ENCODE measurements at regions not wholly inside any gene's neighbourhood (a gene's known extent, or its start where the extent isn't known, plus 50 kb on each side); places are given as distances from the start of the nearest gene placed in this dataset.

DNA sequence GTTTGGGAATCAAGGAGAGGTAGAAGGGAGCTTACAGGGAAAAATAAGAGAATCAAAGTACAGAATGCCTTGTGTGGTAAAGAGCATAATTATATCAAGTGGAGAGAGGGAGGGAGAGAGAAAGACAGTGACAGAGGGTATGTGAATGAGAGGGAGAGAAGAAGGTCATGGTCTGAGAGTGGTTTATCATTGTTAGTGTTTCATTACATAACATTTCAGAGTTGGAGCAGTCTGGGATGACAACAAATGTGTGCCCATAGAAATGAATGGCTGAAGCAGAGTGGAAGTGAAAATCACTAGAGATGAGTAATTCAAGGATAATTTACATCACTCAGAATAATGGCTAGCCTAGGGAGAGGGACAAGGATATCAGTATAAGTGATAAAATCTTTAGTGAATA lies 799.2 kb downstream of the TLE1 start:
- intact Hi-C loops (cut with micrococcal nuclease) (no loop called here), dilution Hi-C loops (cut with MboI; ENCODE audit: extremely low pct_ligation_motif_present, low sequenced_read_pairs) (no loop called here)
- Histone ChIP-seq H3K27me3 (ENCODE audit: control insufficient read depth in 2 of 2, insufficient read depth in 2 of 2, low read length in 2 of 2) (no peaks in the 10 kb centered on the region), H3K36me3 (ENCODE audit: control insufficient read depth in 2 of 2, extremely low read depth in 1 of 2, insufficient read depth in 2 of 2, low read length in 2 of 2) (no peaks in the 10 kb centered on the region), H3K4me3 (replicated peaks in 1 of 3; ENCODE audit: insufficient read depth in 1 of 3, low read depth in 1 of 3, low read length in 3 of 3) (no peak overlapping the region), H3K4me1 (ENCODE audit: control insufficient read depth, extremely low read depth, insufficient read depth, low read length) (no peaks in the 10 kb centered on the region), H4K20me1 (replicated peaks; ENCODE audit: control insufficient read depth, extremely low read depth, insufficient read depth, low read length) (no peaks in the 10 kb centered on the region), H3K9me3 (replicated peaks; ENCODE audit: control insufficient read depth, insufficient read depth, low read length) (no peaks in the 10 kb centered on the region), H3K79me2 (ENCODE audit: control insufficient read depth, insufficient read depth, low read length) (no peaks in the 10 kb centered on the region), H3K27ac (ENCODE audit: insufficient read depth, low read depth, low read length) (no peak overlapping the region), H3K9ac (replicated peaks; ENCODE audit: extremely low read depth, insufficient read depth, low read length) (no peak overlapping the region), H3K9me1 (replicated peaks; ENCODE audit: control insufficient read depth, extremely low read depth, insufficient read depth, low read length) (no peaks in the 10 kb centered on the region), H2AFZ (ENCODE audit: low read depth, low read length) (no peak overlapping the region), H3K4me2 (ENCODE audit: insufficient read depth, low read length) (no peak overlapping the region)
- POLR2A ChIA-PET, result no interaction called here
- no TSS peak for BruUV-seq (replicated peaks)
- FAIRE-seq, result no peak
- DNase-seq (ENCODE audit: low read depth, low spot score), result no peak
- CTCF ChIA-PET, result no interaction called here
- no peak for TF ChIP-seq JUN (IDR thresholded peaks at IDR 0.05; ENCODE audit: borderline replicate concordance, insufficient read depth, insufficient read length, low read depth)
- TF ChIP-seq, protein P1, sequence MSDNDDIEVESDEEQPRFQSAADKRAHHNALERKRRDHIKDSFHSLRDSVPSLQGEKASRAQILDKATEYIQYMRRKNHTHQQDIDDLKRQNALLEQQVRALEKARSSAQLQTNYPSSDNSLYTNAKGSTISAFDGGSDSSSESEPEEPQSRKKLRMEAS (IDR thresholded peaks at IDR 0.05; ENCODE audit: insufficient read depth, insufficient read length), result no peak
- TF ChIP-seq, protein P2, sequence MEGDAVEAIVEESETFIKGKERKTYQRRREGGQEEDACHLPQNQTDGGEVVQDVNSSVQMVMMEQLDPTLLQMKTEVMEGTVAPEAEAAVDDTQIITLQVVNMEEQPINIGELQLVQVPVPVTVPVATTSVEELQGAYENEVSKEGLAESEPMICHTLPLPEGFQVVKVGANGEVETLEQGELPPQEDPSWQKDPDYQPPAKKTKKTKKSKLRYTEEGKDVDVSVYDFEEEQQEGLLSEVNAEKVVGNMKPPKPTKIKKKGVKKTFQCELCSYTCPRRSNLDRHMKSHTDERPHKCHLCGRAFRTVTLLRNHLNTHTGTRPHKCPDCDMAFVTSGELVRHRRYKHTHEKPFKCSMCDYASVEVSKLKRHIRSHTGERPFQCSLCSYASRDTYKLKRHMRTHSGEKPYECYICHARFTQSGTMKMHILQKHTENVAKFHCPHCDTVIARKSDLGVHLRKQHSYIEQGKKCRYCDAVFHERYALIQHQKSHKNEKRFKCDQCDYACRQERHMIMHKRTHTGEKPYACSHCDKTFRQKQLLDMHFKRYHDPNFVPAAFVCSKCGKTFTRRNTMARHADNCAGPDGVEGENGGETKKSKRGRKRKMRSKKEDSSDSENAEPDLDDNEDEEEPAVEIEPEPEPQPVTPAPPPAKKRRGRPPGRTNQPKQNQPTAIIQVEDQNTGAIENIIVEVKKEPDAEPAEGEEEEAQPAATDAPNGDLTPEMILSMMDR (IDR thresholded peaks at IDR 0.05; ENCODE audit: extremely low read depth in 1 of 2, insufficient read depth in 1 of 2, low read depth in 1 of 2, low read length in 2 of 2), result no peak
- no peak for TF ChIP-seq GATA2 (IDR thresholded peaks at IDR 0.05; ENCODE audit: insufficient read depth, insufficient read length, low read depth, low read length)
- TF ChIP-seq EZH2 (IDR thresholded peaks at IDR 0.05; ENCODE audit: borderline replicate concordance, low read depth, low read length, severe bottlenecking), result no peak
- TF ChIP-seq FOS (IDR thresholded peaks at IDR 0.05; ENCODE audit: borderline replicate concordance, insufficient read depth, low read length), result no peak
- no peak for TF ChIP-seq POLR2A (IDR thresholded peaks at IDR 0.05; ENCODE audit: low read depth, low read length)
- no peak for TF ChIP-seq POLR2AphosphoS5 (IDR thresholded peaks at IDR 0.05; ENCODE audit: insufficient read depth, low read depth, low read length)
- TF ChIP-seq MYC (IDR thresholded peaks at IDR 0.05; ENCODE audit: low read depth, low read length), result no peak
